Left lung (tissue), 4 donors: ENCODE measurements at regions not wholly inside any gene's neighbourhood (a gene's known extent, or its start where the extent isn't known, plus 50 kb on each side); places are given as distances from the start of the nearest gene placed in this dataset.
A peak's percentile ranks its signal among the peaks of the same experiment; 100 is the strongest.

Source experiments
- ATAC-seq: fragments of 200-7000 bp; cut with Tn5 transposase; one replicate; pipeline ENCODE4 v1.9.1; 2020; ENCODE audit warnings: moderate library complexity
- DNase-seq, 4 donors: peaks; one replicate each; pipeline ENCODE4 v3.0.0-alpha.2; 2013 to 2020
- H3K27ac ChIP-seq, 2 donors: fragments of 200-600 bp; sonication (generic) in 1 of 2; one replicate each; pipeline versions ENCODE4 v1.5.0 to v1.8.0; 2020 to 2021
- H3K27me3 ChIP-seq, 2 donors: fragments of 200-600 bp; sonication (generic) in 1 of 2; one replicate each; pipeline versions ENCODE4 v1.5.0 to v1.8.0; 2020 to 2021
- H3K36me3 ChIP-seq, 2 donors: fragments of 200-600 bp; sonication (generic) in 1 of 2; one replicate each; pipeline versions ENCODE4 v1.5.0 to v1.8.0; 2020 to 2021
- H3K4me1 ChIP-seq, 2 donors: fragments of 200-600 bp; one replicate each; pipeline ENCODE4 v1.8.0; 2021
- H3K4me3 ChIP-seq, 2 donors: fragments of 200-600 bp; sonication (generic) in 1 of 2; one replicate each; pipeline versions ENCODE4 v1.5.0 to v1.8.0; 2020 to 2021; ENCODE audit warnings: mild to moderate bottlenecking in 1 of 2
- H3K9me3 ChIP-seq, 2 donors: fragments of 200-600 bp; sonication (generic) in 1 of 2; one replicate each; pipeline versions ENCODE4 v1.5.0 to v1.8.0; 2020 to 2021
- intact Hi-C, 2 donors: fragments of 100-400 bp; cut with DNase I; formaldehyde crosslinking; loops; one replicate each; pipeline versions ENCODE4 v1.11.2 to v1.14.2; 2022
- TF ChIP-seq, protein P1 (sequence below), 2 donors: fragments of 200-600 bp; sonication (generic) in 1 of 2; IDR thresholded peaks; one replicate each; pipeline versions ENCODE4 v1.5.0 to v1.8.0; 2021; ENCODE audit warnings: antibody characterized with exemption in 2 of 2
- donor health status: DM: no; HTN: yes; CAD: no.
- donor health status: DM: no; HTN: no; CAD: no.

DNA sequence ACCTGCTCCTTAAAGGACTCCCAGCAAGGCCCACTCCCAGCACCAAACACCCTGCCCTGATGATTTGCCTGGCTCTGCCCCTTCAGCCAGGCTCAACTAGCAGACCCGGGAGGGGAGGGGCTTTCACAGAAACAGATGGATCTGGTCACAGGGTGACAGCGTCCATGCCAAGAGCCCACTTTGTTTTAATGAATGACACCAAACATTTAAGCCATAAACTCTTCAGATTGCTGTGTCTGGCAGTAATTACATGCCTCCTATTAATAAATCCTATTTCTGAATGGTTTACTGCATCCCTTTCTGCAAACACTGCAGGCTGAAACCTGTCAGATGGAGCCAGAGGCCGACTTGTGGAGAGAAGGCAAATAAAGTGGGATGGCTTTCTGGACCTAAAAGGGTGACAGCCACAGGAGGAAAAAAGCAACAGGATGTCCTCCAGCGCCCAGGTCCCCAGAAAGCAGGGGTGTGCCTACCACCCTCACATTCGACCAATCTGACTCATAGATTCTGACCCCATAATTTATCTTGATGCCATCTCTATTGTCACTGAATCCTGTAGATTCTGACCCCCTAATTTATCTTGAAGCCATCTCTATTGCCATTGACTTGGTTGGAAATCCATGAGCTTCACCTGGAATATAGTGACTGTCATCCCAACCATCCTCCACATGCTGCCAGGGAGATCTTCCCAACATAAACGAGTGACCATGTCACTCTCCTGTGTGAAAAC lies 200.9 kb downstream of the PLPP3 start:
- no peak for DNase-seq
- no peaks in the 10 kb centered on the region for H3K27me3 ChIP-seq
- TF ChIP-seq, protein P1, sequence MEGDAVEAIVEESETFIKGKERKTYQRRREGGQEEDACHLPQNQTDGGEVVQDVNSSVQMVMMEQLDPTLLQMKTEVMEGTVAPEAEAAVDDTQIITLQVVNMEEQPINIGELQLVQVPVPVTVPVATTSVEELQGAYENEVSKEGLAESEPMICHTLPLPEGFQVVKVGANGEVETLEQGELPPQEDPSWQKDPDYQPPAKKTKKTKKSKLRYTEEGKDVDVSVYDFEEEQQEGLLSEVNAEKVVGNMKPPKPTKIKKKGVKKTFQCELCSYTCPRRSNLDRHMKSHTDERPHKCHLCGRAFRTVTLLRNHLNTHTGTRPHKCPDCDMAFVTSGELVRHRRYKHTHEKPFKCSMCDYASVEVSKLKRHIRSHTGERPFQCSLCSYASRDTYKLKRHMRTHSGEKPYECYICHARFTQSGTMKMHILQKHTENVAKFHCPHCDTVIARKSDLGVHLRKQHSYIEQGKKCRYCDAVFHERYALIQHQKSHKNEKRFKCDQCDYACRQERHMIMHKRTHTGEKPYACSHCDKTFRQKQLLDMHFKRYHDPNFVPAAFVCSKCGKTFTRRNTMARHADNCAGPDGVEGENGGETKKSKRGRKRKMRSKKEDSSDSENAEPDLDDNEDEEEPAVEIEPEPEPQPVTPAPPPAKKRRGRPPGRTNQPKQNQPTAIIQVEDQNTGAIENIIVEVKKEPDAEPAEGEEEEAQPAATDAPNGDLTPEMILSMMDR (IDR thresholded peaks at IDR 0.05) = no peak
- intact Hi-C loops = no loop called here
- ATAC-seq = no peak
- H3K4me3 ChIP-seq = no peak overlapping the region
- H3K27ac ChIP-seq = no peak overlapping the region
- H3K4me1 ChIP-seq = peaks cover 0 to 4% of the 10 kb centered on the region in 2 donors
- H3K36me3 ChIP-seq = no peaks in the 10 kb centered on the region
- no peaks in the 10 kb centered on the region for H3K9me3 ChIP-seq

DNA sequence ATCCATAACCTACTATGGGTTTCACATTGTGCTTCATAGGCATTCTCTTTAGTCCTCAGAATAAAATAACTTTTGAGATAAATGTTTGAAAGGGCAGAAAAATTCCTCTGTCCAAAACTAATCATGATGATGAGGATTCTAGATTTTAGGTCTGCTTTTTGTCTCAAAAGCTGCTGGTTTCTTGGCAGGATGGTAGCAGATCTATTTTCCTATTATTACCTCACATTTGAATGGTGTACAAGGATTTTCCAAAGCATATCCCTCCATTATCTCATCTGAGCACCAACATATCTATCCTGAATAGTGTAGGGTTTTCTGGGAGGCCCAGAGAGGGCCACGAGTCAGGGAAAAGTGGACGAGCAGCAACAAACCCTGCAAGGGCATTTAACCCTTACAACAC lies 201.9 kb downstream of the PLPP3 start:
- intact Hi-C loops = no loop called here

DNA sequence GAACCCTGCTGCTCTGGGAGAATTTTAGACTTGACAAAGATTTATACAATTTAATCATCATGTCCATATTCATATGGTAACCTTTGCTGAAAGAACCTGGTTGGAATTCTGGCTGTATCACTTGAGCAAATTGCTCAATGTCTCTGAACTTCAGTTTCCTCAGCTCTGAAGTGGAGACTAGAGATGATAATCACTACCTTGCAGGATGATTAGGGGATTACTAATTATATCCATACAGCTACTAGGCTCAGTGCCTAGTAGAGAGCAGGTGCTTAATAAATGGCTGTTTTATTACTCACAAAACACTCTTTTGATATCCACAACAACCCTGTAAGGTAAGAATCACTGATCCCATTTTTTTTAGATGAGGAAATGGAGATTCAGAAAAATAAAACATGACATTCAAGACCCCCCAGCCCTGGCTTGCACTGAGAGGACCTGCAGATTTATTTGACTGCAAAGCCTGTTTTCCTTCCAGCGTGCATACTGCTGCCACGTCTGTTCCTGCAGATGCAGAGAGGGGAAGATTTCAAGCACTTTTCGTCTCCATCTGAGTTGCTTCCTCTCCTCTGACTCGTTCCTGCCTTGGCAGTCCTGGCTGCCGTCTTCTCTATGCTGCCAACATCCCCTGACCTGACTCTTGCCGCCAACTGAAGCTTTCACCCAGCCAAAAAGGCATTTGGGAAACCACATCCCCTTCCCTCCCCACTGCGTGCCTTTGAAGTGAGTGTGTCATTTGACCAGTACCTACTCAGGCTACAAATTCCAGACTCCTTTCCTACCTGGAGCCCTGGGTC lies 203.0 kb downstream of the PLPP3 start:
- ATAC-seq (peak; percentile 47), DNase-seq (peak in 1 of 4 donors; percentile 33)
- H3K4me3 ChIP-seq = no peak overlapping the region
- H3K4me1 ChIP-seq = peaks cover 0 to 4% of the 10 kb centered on the region in 2 donors
- no peaks in the 10 kb centered on the region for H3K27me3 ChIP-seq
- H3K36me3 ChIP-seq = no peaks in the 10 kb centered on the region
- no peak overlapping the region for H3K27ac ChIP-seq
- intact Hi-C loops = no loop called here
- H3K9me3 ChIP-seq = no peaks in the 10 kb centered on the region
- TF ChIP-seq, protein P1 (IDR thresholded peaks at IDR 0.05) = no peak

More for the DNA sequence above, 201.9 kb downstream of the PLPP3 start:
- Histone ChIP-seq H3K36me3 (no peaks in the 10 kb centered on the region), H3K4me1 (peaks cover 0 to 4% of the 10 kb centered on the region in 2 donors), H3K27ac (no peak overlapping the region), H3K4me3 (no peak overlapping the region), H3K27me3 (no peaks in the 10 kb centered on the region), H3K9me3 (no peaks in the 10 kb centered on the region)
- no peak for DNase-seq
- no peak for ATAC-seq
- TF ChIP-seq, protein P1 (IDR thresholded peaks at IDR 0.05) = no peak

DNA sequence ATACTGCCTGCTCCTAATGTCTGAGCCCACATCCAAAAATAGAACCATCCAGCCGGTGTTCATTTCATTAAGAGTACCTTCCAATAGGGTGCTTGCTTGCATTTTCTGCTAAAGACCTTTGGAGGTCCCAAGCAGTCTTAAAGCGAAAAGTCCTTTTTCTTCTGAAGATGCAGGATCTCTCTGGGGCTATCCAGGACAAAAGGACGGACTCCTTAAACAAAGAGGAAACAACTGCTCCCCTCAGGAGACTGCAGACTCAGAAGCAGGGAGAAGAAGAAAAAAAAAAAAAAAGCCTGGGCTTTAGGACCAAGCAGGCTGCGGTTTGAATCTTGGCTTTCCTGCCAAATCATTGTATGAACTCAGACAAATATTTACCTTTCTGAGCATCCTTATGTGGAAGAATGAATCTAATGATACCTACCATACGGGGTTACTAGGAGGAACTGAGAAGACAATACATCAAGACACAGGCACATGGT lies 204.0 kb downstream of the PLPP3 start:
- no peaks in the 10 kb centered on the region for H3K27me3 ChIP-seq
- DNase-seq = no peak
- TF ChIP-seq, protein P1 (IDR thresholded peaks at IDR 0.05) = no peak
- H3K36me3 ChIP-seq = no peaks in the 10 kb centered on the region
- H3K9me3 ChIP-seq = no peaks in the 10 kb centered on the region
- H3K4me3 ChIP-seq = no peak overlapping the region
- peaks cover 0 to 4% of the 10 kb centered on the region in 2 donors for H3K4me1 ChIP-seq
- no peak overlapping the region for H3K27ac ChIP-seq
- ATAC-seq = no peak
- intact Hi-C loops = no loop called here
